ENCODE measurements at regions not wholly inside any gene's neighbourhood (a gene's known extent, or its start where the extent isn't known, plus 50 kb on each side); places are given as distances from the start of the nearest gene placed in this dataset.

- Histone ChIP-seq H3K18ac (ENCODE audit: extremely low read depth, low read length) (no peak overlapping the region), H3K4ac (replicated peaks; ENCODE audit: insufficient read length, low read depth, low read length) (no peak overlapping the region), H3K9me3 (ENCODE audit: insufficient read depth in 2 of 2, low read depth in 1 of 2, low read length in 1 of 2) (no peaks in the 10 kb centered on the region), H3K4me2 (ENCODE audit: insufficient read depth in 1 of 2, low read depth in 2 of 2, low read length in 2 of 2) (no peak overlapping the region), H3K14ac (ENCODE audit: insufficient read length) (no peak overlapping the region), H3K4me1 (replicated peaks in 1 of 4; ENCODE audit: control insufficient read depth in 3 of 4, insufficient read depth in 4 of 4, low read length in 3 of 4) (peaks cover 0 to 11% (median 1%) of the 10 kb centered on the region in 4 experiments; a peak in 3 of 7 replicates), H3K23ac (ENCODE audit: insufficient read length) (no peak overlapping the region), H2AFZ (ENCODE audit: low read length) (no peak overlapping the region), H3K56ac (replicated peaks; ENCODE audit: insufficient read length, low read depth, low read length) (no peak overlapping the region), H3K27ac (ENCODE audit: low read depth, low read length) (no peak overlapping the region), H3K36me3 (ENCODE audit: control insufficient read depth in 2 of 4, insufficient read depth in 4 of 4, low read length in 3 of 4) (no peaks in the 10 kb centered on the region), H2BK12ac (ENCODE audit: low read depth, low read length) (no peak overlapping the region), H2BK120ac (replicated peaks; ENCODE audit: low read depth, low read length) (no peak overlapping the region), H2BK5ac (ENCODE audit: low read depth, low read length) (no peak overlapping the region), H3K23me2 (ENCODE audit: low read depth, low read length) (no peaks in the 10 kb centered on the region), H3K79me2 (ENCODE audit: control insufficient read depth in 1 of 2, insufficient read depth in 2 of 2, low read length in 2 of 2) (no peaks in the 10 kb centered on the region), H2AK5ac (ENCODE audit: low read depth, low read length) (no peak overlapping the region), H4K5ac (ENCODE audit: insufficient read length, low read depth, low read length) (no peak overlapping the region), H2BK15ac (ENCODE audit: low read length) (no peak overlapping the region), H4K91ac (replicated peaks; ENCODE audit: insufficient read length, low read length) (no peak overlapping the region), H3K4me3 (ENCODE audit: extremely low read depth in 1 of 4, insufficient read depth in 2 of 4, low read depth in 3 of 4, low read length in 4 of 4) (no peak overlapping the region), H3K79me1 (ENCODE audit: low read depth, low read length) (no peaks in the 10 kb centered on the region), H3K9ac (replicated peaks in 1 of 4; ENCODE audit: extremely low read depth in 1 of 4, low read depth in 3 of 4, low read length in 3 of 4) (no peak overlapping the region), H3K27me3 (replicated peaks in 1 of 4; ENCODE audit: control insufficient read depth in 3 of 4, extremely low read depth in 1 of 4, insufficient read depth in 3 of 4, low read length in 3 of 4) (no peaks in the 10 kb centered on the region), H2BK20ac (ENCODE audit: low read length) (0 out of 2 replicates have a peak overlapping the region, but pooled peaks have one; percentile 87), H4K20me1 (replicated peaks in 1 of 2; ENCODE audit: control insufficient read depth in 1 of 2, insufficient read depth in 2 of 2, low read length in 2 of 2) (no peaks in the 10 kb centered on the region), H4K8ac (ENCODE audit: extremely low read depth, insufficient read depth, low read length) (no peak overlapping the region)
- DNase-seq (ENCODE audit: low read depth in 1 of 2, low spot score in 2 of 2) (no peak), FAIRE-seq (no peak)
- ChIA-PET POLR2A (ENCODE audit: partially characterized antibody) (no interaction called here), CTCF (ENCODE audit: partially characterized antibody) (interaction anchor here (0.8 to 2.0 kb wide), 2 partner anchors 28 to 108 kb away, joined by 4 read pairs; no protein-coding TSS in a partner anchor)
- WGBS, 2 experiments (ENCODE audit: extremely low coverage in 1 of 2, insufficient coverage in 1 of 2, insufficient read length in 1 of 2, insufficient replicate concordance in 2 of 2, low coverage in 1 of 2, low lambda C conversion rate in 2 of 2, missing lambda C conversion rate in 1 of 2): 91% methylated on average over 5 of the region's 5 CpGs; no CpG with 5 or more reads in 1 of the 2 experiments
- TF ChIP-seq BACH1 (IDR thresholded peaks at IDR 0.05; ENCODE audit: low read length): no peak
- TF ChIP-seq SUZ12 (IDR thresholded peaks at IDR 0.05; ENCODE audit: low read length): no peak
- no peak for TF ChIP-seq POLR2AphosphoS5 (IDR thresholded peaks at IDR 0.05; ENCODE audit: low read depth, low read length)
- no peak for TF ChIP-seq CBX8 (IDR thresholded peaks at IDR 0.05; ENCODE audit: borderline replicate concordance, low read depth, low read length)
- no peak for TF ChIP-seq SP4 (IDR thresholded peaks at IDR 0.05; ENCODE audit: low read length)
- TF ChIP-seq EP300 (IDR thresholded peaks at IDR 0.05; ENCODE audit: borderline replicate concordance in 1 of 2, low read depth in 2 of 2, low read length in 2 of 2): no peak
- TF ChIP-seq SP1 (IDR thresholded peaks at IDR 0.05; ENCODE audit: low read depth, low read length): no peak
- no peak for TF ChIP-seq TBP (IDR thresholded peaks at IDR 0.05; ENCODE audit: low read depth, low read length)
- no peak for TF ChIP-seq RXRA (IDR thresholded peaks at IDR 0.05; ENCODE audit: insufficient read depth, low read depth, low read length)
- no peak for TF ChIP-seq RBBP5 (IDR thresholded peaks at IDR 0.05; ENCODE audit: borderline replicate concordance, low read depth, low read length)
- TF ChIP-seq PHF8 (conservative IDR thresholded peaks at IDR 0.05; ENCODE audit: low read depth, low read length): no peak
- no peak for TF ChIP-seq SAP30 (IDR thresholded peaks at IDR 0.05; ENCODE audit: insufficient read depth, insufficient replicate concordance, low read length)
- TF ChIP-seq SIRT6 (IDR thresholded peaks at IDR 0.05; ENCODE audit: low read length): no peak
Observed at GRCh38 chr5:62082370-62082801, 223.6 kb upstream of the KIF2A start.
